PC-9 (cell line): ENCODE measurements at regions not wholly inside any gene's neighbourhood (a gene's known extent, or its start where the extent isn't known, plus 50 kb on each side); places are given as distances from the start of the nearest gene placed in this dataset.

ENCODE experiments used
- CTCF ChIP-seq: fragments of 200-600 bp; sonication (generic); conservative IDR thresholded peaks from 2 replicates; pipeline ENCODE4 v1.6.1; 2017; ENCODE audit warnings: mixed run types, antibody characterized with exemption, mild to moderate bottlenecking, moderate library complexity
- EZH2 ChIP-seq: fragments of 200-600 bp; sonication (generic); IDR thresholded peaks from 2 replicates; pipeline ENCODE4 v1.8.0; 2017; ENCODE audit warnings: antibody characterized with exemption, low read depth

DNA sequence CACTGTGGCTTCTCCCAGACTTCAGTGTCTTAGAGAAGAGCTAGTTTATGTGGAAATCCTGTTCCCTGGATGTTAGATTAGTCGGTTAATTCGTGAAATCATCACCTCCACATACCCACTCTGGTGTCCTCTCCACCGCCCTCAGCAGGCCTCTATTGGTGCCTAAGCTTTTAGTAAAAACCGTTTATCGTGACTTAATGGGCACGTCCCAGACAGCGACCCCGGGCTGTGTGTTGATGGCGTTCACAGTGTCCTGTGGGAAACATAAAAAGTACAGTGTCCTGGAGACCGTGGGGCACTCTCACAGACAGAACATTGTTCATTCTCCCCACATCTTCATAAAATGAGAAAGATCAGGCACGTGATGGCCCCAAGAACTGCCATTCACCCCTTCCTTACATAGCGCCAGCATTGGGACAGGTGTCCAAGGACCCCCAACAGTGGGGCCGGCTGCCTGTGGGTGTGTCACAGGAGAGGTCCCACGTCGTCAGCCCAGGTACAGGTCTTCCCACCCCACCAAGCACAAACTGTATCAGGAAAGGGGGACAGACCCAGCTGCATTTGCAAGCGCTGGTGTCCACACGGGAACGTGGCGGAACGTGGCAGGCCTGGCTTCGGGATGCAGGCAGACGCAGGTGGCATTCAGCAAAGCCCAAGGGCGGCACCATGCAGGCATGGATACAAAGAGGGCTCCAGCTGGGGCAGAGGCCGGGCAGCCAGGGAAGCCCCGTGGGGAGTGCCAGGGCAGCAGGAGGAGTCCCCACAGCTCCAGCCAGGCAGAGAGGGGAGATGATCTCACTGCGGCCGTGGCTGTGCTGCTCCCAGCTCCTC, 237.7 kb downstream of the DLL1 start:
- TF ChIP-seq CTCF (no peak), EZH2 (no peak)
